ENCODE measurements at regions not wholly inside any gene's neighbourhood (a gene's known extent, or its start where the extent isn't known, plus 50 kb on each side); places are given as distances from the start of the nearest gene placed in this dataset.

GRCh38 chr6:164520916-164521315 lies 788.5 kb downstream of the C6orf118 start:
- Histone ChIP-seq H3K9me2 (ENCODE audit: insufficient read depth) (no peaks in the 10 kb centered on the region), H3K79me2 (ENCODE audit: insufficient read depth) (no peaks in the 10 kb centered on the region), H3K36me3 (ENCODE audit: low read depth) (no peaks in the 10 kb centered on the region), H3K9me3 (ENCODE audit: low read depth) (no peaks in the 10 kb centered on the region), H3K4me3 (no peak overlapping the region), H3K9ac (no peak overlapping the region), H3K27ac (no peak overlapping the region), H3K27me3 (replicated peaks; ENCODE audit: insufficient read depth) (no peaks in the 10 kb centered on the region), H3K4me1 (ENCODE audit: insufficient read depth) (no peaks in the 10 kb centered on the region), H4K20me1 (ENCODE audit: insufficient read depth) (no peaks in the 10 kb centered on the region), H3F3A (ENCODE audit: insufficient read depth) (no peaks in the 10 kb centered on the region), H3K4me2 (ENCODE audit: unreplicated experiment) (no peak overlapping the region), H2AFZ (no peak overlapping the region)
- no peak for DNase-seq
- 21 to 37% methylated on average over 4 of the region's 4 CpGs for WGBS, 2 experiments (ENCODE audit: low coverage in 1 of 2, low lambda C conversion rate in 2 of 2, missing lambda C conversion rate in 2 of 2)
- TF ChIP-seq EZH2phosphoT487 (IDR thresholded peaks at IDR 0.05; ENCODE audit: insufficient read depth, low read depth) (no peak), EZH2 (IDR thresholded peaks at IDR 0.05; ENCODE audit: insufficient read depth, poor library complexity, severe bottlenecking) (no peak)
- in situ Hi-C loops (cut with MboI), result no loop called here

- Histone ChIP-seq H3K4me3 (no peak overlapping the region), H4K20me1 (ENCODE audit: insufficient read depth) (no peaks in the 10 kb centered on the region), H3K27ac (no peak overlapping the region), H3K36me3 (ENCODE audit: low read depth) (no peaks in the 10 kb centered on the region), H3K27me3 (replicated peaks; ENCODE audit: insufficient read depth) (no peaks in the 10 kb centered on the region), H3K9ac (no peak overlapping the region), H3F3A (ENCODE audit: insufficient read depth) (no peaks in the 10 kb centered on the region), H3K4me2 (ENCODE audit: unreplicated experiment) (no peak overlapping the region), H3K4me1 (ENCODE audit: insufficient read depth) (no peaks in the 10 kb centered on the region), H3K79me2 (ENCODE audit: insufficient read depth) (no peaks in the 10 kb centered on the region), H3K9me3 (ENCODE audit: low read depth) (no peaks in the 10 kb centered on the region), H3K9me2 (ENCODE audit: insufficient read depth) (no peaks in the 10 kb centered on the region), H2AFZ (no peak overlapping the region)
- no peak for DNase-seq
- WGBS, 2 experiments (ENCODE audit: low coverage in 1 of 2, low lambda C conversion rate in 2 of 2, missing lambda C conversion rate in 2 of 2), result 23 to 27% methylated on average over 8 of the region's 8 CpGs
- in situ Hi-C loops (cut with MboI), result no loop called here
- TF ChIP-seq EZH2 (IDR thresholded peaks at IDR 0.05; ENCODE audit: insufficient read depth, poor library complexity, severe bottlenecking) (no peak), EZH2phosphoT487 (IDR thresholded peaks at IDR 0.05; ENCODE audit: insufficient read depth, low read depth) (no peak)
Observed at GRCh38 chr6:164507206-164507940, 802.0 kb downstream of the C6orf118 start.

- H3K4me1 ChIP-seq (ENCODE audit: insufficient read depth), result no peaks in the 10 kb centered on the region
- H3K36me3 ChIP-seq (ENCODE audit: low read depth), result no peaks in the 10 kb centered on the region
- H3K9me3 ChIP-seq (ENCODE audit: low read depth), result no peaks in the 10 kb centered on the region
- no peak overlapping the region for H3K4me3 ChIP-seq
- H3F3A ChIP-seq (ENCODE audit: insufficient read depth), result no peaks in the 10 kb centered on the region
- H3K79me2 ChIP-seq (ENCODE audit: insufficient read depth), result no peaks in the 10 kb centered on the region
- no peaks in the 10 kb centered on the region for H4K20me1 ChIP-seq (ENCODE audit: insufficient read depth)
- H3K9ac ChIP-seq, result no peak overlapping the region
- TF ChIP-seq EZH2 (IDR thresholded peaks at IDR 0.05; ENCODE audit: insufficient read depth, poor library complexity, severe bottlenecking) (no peak), EZH2phosphoT487 (IDR thresholded peaks at IDR 0.05; ENCODE audit: insufficient read depth, low read depth) (no peak)
- H2AFZ ChIP-seq, result no peak overlapping the region
- H3K9me2 ChIP-seq (ENCODE audit: insufficient read depth), result no peaks in the 10 kb centered on the region
- no peak for DNase-seq
- in situ Hi-C loops (cut with MboI), result no loop called here
- WGBS, 2 experiments (ENCODE audit: low coverage in 1 of 2, low lambda C conversion rate in 2 of 2, missing lambda C conversion rate in 2 of 2), result 59 to 60% methylated on average over 4 of the region's 4 CpGs
- no peak overlapping the region for H3K27ac ChIP-seq
- no peaks in the 10 kb centered on the region for H3K27me3 ChIP-seq (replicated peaks; ENCODE audit: insufficient read depth)
- no peak overlapping the region for H3K4me2 ChIP-seq (ENCODE audit: unreplicated experiment)
Observed at GRCh38 chr6:164505425-164505824, 804.0 kb downstream of the C6orf118 start.

GRCh38 chr6:164502833-164503232 lies 806.6 kb downstream of the C6orf118 start:
- in situ Hi-C loops (cut with MboI), result no loop called here
- no peak for DNase-seq

More at GRCh38 chr6:164502833-164503232, 806.6 kb downstream of the C6orf118 start:
- Histone ChIP-seq H2AFZ (no peak overlapping the region), H3K27ac (no peak overlapping the region), H3K27me3 (replicated peaks; ENCODE audit: insufficient read depth) (no peaks in the 10 kb centered on the region), H3F3A (ENCODE audit: insufficient read depth) (no peaks in the 10 kb centered on the region), H3K4me3 (no peak overlapping the region), H3K4me2 (ENCODE audit: unreplicated experiment) (no peak overlapping the region), H3K9me2 (ENCODE audit: insufficient read depth) (no peaks in the 10 kb centered on the region), H3K36me3 (ENCODE audit: low read depth) (no peaks in the 10 kb centered on the region), H4K20me1 (ENCODE audit: insufficient read depth) (no peaks in the 10 kb centered on the region), H3K4me1 (ENCODE audit: insufficient read depth) (no peaks in the 10 kb centered on the region), H3K79me2 (ENCODE audit: insufficient read depth) (no peaks in the 10 kb centered on the region), H3K9ac (no peak overlapping the region), H3K9me3 (ENCODE audit: low read depth) (no peaks in the 10 kb centered on the region)
- 5 to 7% methylated on average over 6 of the region's 6 CpGs for WGBS, 2 experiments (ENCODE audit: low coverage in 1 of 2, low lambda C conversion rate in 2 of 2, missing lambda C conversion rate in 2 of 2)
- TF ChIP-seq EZH2 (IDR thresholded peaks at IDR 0.05; ENCODE audit: insufficient read depth, poor library complexity, severe bottlenecking) (no peak), EZH2phosphoT487 (IDR thresholded peaks at IDR 0.05; ENCODE audit: insufficient read depth, low read depth) (no peak)
